ENCODE measurements at regions not wholly inside any gene's neighbourhood (a gene's known extent, or its start where the extent isn't known, plus 50 kb on each side); places are given as distances from the start of the nearest gene placed in this dataset.
"Not testable (repeated sequence)": the region's sequence is repeated elsewhere in the genome, so short reads cannot be mapped to it uniquely, and the experiment has no call there.

DNA sequence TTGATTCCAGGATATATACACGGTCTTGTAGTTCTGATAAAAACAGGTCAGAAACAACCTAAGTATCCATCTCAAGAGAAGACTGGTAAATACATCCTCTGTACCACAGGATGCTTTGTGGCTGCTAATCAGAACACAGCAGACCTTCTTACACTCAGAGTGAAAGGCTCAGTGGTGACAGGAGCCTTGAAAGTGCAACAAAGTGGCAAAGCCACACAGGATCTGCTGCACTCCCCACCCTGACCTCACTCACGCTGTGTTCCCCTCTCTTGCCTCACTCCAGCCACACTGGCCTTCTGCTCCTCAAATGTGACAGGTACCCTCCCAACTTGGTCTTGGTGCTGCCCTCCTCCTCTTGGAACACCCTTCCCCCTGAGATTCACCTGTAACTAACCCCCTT, 98.1 kb upstream of the GRIP1 start:
- no peak for DNase-seq

DNA sequence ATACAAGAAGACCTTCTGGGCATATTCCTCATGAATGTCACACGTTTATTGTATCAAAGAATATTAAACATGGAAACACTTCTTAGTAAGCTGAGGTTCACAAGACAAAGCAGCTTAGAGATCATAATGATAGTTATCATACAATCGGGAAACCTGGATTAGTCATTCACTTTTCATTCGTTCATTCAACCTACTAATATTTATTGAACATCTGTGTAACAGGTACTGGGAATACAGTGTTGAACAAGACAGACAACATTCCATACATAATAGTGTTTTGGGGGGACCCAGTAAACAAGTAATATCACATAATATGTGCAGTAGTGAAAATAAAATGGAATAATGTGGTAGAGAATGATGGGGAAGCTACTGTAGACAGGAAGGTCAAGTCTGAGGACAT, 100.6 kb upstream of the GRIP1 start:
- DNase-seq = no peak

DNA sequence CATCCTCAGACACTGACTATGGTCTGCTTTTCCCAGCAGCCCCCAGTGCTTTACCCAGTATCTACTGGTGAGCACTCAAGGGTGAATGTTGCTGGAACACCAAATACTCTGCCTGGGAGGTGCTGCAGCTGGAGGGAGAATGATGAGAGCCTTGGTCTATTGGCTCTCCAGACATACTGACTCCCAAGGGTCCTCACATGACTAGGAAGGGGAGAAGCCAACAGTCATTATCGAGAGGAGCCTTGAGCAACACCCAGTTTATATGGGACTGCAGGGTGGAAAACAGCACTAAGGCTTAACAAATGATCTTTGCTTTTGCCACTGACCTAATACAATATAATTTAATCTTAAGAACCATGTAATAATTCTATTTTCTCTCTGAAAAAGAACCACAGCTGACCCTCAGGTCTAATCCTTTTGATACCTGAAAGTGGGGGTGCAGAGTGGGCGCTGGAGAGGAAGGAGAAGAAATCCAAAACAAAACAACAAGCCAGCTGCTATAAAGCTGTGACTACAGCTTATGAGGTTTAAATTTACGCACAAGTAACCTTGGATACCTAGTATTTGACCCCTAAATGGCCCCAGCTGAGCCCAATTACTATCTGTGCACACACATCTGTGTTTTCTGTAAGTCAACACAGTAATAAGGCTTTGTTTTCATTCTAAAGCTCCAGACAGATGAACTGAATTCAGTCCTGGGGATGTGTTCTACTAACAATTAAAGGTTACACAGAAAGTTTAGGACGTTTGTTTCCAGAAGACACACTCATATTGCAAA, 107.8 kb upstream of the GRIP1 start:
- peak; percentile 40 for DNase-seq

DNA sequence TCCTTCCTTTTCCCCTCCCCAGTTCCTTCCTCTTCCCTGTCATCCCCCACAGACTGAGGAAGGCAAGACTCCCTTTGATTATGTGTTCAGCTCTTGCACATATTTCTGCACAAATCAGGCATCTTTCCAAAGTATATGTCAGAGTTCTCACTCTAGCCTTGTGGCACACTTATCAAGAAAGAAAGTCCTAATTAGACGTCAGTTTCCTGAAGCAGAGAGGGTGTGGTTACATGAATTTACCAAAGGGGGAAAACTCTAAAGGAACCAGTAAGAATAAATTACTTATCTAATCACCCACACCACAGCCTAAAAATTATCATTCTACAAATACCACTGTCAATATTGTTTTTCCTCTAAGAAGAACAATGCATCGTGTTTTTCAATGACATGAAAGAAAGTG, 120.7 kb upstream of the GRIP1 start:
- no peak for DNase-seq

DNA sequence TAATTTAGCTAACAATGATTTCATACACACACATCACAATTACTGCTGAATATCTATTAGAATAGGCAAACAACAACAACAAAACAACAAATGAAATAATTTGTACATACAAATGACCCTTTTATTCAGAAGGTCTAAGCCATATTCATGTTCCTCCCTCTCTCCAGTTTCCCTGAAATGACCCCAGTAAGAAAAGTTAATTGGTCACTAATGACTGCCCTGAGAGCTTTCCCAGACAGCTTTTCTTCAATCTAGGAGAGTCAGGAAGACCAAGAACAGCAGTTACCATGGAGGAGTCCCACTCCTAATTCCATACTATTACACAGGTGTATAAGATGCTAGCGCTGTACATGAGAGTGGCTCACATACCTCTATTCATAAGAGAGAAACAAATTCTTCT, 121.2 kb upstream of the GRIP1 start:
- no peak for DNase-seq

DNA sequence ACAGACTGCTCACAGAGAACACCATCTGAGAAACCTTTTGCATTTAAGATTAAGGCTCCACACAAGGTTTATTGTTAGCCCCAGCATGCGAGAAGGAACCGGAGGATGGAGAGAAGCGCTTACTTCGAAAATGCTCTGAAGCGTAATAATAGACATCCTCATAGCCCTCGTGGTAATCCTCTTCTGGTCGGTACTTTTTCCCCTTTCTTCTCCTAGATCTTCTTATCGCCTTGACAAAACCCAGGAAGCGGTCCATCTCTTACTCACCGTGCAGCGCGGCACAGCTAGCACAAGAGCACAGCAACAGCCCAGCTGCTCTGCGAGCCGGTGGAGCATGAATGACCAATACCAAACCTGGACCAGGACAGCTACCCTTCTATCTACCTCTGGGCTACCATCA, 125.1 kb upstream of the GRIP1 start:
- no peak for DNase-seq

DNA sequence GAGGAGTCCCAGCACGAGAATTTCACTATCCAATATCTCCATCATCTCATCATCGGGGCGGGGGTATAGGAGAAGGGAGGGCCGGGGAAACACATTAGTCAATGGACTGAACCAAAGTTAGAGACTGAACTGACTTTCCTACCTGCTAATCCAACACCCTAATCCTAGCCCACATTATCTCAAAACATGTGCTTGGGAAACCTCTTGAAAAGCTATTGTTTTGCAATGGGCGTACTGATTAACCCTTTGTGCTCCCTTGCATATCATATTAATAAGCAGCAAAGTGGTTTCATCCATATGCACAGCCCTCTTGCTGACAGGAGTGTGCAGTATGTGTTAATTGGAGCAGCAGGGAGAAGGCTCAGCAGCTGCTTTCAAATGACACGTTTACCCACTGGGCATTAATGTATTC, 125.7 kb upstream of the GRIP1 start:
- DNase-seq = peak; percentile 53

DNA sequence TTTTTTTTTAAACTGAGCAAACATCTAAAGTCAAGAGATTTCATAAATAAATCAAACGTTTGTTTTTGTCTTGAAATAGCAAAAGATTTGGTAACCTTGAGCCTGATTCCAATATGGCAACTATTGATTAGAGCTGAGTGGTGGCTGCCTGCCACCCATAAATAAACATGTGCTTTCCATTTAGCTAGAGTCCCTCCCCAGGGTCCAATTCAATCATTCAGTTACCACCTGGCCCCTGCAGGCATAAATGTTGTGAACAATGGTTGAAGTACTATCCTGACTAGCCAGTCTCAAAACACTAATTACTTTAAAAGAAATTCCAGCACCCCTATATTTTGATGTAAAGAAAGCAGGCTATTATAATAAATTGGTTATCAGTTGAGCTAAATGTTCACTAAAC, 129.7 kb upstream of the GRIP1 start:
- DNase-seq = peak; percentile 56

DNA sequence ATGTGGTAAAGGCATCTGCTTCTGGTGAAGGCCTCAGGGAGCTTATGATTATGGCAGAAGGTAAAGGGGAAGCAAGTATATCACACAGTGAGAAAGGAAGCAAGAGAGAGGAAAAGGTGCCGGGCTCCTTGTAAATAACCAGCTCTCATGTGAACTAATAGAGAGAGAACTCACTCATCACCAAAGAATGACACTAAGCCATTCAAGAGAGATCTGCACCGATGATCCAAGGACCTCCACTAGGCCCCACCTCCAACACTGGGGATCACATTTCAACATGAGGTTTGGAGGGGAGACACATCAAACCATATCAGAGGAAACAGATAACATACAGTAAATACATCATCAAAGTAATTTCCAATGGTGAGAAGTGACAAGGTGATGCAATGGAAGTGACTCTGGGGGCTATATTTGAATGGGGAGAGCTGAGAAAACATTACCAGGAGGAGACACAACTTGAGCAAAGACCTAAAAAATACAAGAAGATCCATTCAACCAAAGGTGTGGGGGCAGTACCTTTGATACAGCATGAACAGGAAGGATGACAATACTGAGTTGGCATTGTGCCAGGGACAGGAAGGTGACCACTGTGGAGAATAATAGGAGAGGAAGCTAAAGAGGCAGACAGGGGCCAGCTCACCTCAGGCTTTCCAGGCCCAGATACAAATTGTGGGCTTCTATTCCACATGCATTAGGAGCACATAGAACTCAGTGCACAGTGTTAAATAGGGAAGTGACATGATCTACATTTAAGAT, 134.4 kb upstream of the GRIP1 start:
- no peak for DNase-seq

DNA sequence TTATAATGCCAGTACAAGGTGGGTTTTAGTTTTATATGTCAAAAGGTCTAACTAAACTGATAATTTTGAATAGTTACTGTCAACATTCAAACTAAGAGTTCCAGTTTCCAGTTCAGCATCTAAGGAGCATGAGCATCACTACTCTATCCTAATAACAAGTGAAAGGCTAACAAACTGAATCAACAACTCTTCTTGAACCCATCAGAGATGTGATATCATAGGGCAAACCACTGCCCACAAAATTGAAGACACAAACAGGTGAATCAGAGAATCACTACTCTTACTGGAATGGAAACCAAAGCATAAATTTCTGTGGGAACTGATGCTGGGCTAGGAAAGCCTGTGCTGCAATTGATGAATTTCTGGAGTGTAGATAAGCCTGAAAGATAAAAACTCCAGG, 140.7 kb upstream of the GRIP1 start:
- DNase-seq = no peak

DNA sequence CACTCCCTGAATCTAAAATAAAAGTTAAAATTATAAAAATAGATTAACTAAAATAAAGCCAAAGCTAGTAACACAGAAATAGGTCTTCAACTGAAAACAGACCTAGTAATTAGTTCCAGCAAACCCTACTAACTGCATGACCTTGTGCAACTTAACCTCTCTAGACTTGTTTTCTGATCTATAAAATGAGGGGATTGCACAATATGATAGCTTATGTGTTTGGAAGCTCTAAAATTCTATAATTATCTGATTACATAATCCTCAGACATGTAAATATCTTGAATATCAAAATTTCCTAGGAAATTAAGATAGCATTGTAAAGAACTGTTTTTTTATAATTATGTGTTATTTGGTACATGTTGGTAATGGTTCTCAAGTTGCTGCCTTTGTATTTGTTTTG, 144.1 kb upstream of the GRIP1 start:
- DNase-seq = no peak

DNA sequence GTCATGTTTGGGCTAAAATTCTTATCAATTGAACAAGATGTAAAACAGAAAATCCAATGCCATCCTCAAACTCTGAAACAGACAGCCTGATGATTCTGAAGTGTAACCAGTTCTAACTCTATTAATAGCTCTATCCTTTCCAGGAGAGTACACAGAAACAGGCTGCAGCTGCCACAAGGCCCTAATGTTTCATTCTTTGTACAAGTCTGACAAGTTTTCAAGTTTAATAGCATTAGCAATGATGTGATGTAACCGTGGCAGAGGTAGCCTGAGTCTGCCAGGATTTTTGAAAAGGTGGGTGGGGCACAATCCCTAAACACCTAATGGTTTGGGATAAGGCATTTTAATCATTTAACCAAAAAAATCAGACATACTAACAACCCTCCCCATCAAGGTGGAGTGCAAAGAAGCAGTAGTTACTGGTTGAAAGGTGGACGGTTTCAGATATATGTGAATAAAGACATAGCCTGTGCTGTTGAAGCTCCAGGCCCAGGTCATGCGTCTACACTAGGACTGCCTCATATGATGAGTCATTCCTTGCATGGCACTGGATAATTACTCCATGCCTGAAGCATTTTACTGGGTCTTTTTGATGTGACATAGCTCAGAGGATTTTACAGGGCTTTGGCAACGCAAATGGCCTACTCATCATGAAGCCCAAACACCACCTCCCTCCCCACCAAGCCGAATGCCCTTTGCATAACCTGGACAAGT, 145.1 kb upstream of the GRIP1 start:
- DNase-seq = no peak

DNA sequence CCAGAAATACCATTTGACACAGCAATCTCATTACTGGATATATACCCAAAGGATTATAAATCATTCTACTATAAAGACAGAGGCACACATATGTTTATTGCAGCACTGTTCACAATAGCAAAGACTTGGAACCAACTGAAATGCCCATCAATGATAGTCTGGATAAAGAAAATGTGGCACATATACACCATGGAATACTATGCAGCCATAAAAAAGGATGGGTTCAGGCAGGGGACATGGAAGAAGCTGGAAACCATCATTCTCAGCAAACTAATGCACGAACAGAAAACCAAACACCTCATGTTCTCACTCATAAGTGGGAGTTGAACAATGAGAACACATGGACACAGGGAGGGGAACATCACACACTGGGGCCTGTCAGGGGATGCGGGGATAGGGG, 147.0 kb upstream of the GRIP1 start:
- not testable (repeated sequence) for DNase-seq

DNA sequence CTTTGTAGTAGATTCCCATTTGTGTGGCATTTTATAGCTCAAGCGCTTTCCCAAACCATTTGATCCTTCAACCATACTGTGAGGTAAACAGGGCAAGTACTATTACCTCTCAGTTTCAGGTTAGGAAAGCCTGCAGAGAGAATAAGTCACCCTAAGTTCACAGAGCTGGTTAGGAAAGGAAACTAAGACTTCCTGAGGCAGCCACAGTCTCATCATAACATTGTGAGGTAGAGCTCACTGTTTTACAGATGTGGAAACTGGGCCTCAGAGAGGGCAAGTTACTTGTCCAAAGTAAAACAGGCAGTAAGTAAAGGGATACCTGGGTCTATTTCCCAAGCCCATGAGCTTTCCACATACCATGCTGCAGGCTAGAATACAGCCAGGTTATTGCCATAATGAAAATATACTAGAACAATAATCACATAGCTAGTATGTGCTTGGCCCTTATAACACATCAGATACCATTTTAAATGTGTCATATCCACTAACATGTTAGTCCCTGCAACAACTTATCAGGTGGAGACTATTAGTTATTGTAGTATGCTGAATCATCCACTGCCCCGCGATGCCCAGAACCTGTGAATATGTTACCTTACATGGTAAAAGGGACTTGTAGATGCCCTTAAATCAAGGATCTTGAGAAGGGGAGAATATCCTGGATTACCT, 150.9 kb upstream of the GRIP1 start:
- DNase-seq = no peak

DNA sequence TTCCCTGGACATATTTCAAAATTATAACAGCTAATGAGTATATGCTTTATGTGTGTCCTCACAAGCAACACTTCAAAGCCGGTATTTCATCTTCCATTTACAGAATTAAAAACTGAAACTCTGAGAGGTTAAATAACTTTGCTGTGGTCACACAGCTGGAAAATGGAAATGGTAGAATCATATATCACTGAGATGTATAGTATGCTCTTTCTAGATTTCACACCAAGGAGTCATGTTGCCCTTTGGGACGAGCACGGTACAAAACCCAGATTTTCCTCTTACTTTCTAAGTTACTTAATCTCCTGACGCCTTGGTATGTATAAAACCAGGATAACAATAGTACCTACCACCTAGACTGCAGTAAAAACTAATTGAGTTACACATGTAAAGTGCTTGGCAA, 152.6 kb upstream of the GRIP1 start:
- no peak for DNase-seq

DNA sequence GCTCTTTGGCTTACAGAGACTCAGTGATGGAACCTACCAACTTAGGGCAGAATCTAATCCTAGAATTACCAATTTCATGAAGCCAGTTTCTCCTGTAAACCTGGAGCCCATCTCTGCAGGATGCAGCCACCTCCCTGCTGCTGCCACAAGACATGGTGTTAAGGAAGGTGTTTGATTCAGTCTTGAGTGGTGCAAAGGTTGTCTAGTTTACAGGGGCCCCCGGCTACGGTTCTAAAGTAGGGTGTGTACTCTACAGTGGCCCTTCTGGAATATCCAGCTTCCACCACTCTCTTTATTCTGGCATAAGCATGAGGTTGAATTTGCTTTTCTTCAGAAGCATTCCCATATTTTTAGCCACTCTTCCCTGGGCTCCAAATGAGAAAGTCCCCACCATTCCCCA, 154.1 kb upstream of the GRIP1 start:
- DNase-seq = no peak

DNA sequence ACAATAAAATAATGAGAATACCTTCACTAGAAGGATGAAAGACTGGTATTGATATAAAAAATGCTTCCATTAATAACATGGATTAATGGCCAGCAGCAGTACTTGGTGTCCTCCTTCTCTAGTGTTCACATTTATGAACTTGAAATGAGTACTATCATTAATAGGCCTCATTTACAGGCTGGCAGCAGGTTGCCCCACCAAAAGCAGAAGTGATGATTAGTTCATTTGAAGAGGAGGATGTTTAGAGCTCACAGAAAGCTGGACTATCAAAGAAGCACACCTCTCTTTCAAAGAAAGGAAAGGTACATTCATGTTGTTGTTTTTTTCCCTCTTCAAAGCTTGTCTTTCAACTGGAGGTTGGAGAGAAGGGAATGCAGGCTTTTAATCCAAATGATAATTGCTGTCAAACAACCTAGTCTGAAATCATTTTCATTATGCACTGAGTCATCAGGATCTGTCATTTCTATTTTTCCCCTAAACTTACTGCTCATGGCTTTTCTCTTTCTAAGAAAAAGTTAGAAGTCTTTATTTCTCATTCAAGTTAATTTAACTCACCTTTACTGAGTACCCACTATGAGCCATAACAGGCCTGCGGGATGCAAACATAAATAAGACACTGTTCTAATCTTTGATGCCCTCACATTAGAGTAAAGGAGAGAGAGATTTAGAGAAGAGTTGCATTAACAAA, 157.9 kb upstream of the GRIP1 start:
- no peak for DNase-seq

DNA sequence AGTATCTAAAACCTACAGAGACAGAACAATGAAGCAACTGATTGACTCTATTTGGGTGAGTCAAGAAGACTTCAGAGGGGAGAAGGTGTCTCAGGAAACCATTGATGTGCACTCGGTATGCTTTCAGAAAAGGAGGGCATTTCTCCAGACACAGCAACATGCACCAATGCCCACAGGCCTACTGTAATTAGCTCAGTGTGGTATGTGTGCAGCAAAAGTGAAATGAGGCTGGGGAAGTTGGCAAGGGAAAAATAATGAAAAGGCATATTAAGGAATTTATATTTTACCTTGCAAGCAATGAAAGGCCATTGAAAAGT, 158.4 kb upstream of the GRIP1 start:
- DNase-seq = no peak

DNA sequence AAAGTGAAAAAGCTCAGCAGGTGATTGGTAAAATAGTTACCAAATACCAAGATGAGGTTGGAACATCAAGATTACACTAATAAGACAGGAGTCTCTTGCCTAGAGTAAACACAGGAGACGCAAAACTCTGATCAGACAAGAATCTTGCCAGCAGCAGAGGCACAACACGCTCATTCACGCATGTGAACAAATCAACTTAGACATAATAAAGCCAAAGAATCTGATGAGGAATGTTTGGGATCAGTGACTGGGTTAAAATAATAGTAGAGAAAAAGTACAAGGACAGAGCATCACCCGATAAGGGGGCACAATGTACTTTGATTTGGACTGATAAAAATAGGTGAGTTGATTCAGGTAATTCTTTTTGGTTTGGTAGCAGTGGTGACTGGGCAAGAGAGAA, 159.5 kb upstream of the GRIP1 start:
- DNase-seq = no peak

DNA sequence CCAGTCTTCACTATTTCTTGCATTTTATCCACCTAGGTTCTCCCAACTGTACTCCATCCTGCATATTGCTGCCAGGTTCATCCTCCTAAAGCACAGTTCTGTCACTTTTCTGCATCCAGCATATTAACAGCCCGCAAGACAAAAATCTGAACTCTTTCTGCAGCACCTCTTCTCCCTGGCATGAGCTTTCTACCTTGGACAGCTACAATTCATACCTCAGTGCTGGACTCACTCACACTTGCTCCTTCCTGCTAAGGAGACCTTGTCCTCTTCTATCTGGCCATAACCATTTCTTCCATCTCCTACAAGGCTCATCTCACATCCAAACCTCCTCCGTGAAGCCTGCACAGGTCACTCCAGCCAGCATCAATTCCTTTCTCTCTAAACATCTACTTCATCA, 170.1 kb upstream of the GRIP1 start:
- no peak for DNase-seq

DNA sequence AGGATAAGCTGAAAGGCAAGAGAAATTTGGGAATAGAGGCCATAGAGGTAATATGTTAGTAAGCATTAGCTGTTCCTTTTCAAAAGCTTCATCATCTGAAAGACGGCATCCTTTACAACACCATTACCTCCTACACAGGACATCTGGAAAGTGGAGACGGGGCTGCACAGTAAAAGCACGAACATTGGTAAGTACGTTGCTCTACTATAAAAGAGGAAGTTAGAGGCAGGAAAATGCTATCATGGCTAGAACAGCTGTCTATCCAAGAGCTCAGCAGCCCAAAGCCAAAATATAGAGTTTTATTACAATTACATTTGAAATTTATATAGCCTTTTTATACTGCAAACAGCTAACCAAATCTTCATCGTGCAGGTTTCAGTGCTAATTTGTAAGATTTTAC, 172.3 kb upstream of the GRIP1 start:
- no peak for DNase-seq

DNA sequence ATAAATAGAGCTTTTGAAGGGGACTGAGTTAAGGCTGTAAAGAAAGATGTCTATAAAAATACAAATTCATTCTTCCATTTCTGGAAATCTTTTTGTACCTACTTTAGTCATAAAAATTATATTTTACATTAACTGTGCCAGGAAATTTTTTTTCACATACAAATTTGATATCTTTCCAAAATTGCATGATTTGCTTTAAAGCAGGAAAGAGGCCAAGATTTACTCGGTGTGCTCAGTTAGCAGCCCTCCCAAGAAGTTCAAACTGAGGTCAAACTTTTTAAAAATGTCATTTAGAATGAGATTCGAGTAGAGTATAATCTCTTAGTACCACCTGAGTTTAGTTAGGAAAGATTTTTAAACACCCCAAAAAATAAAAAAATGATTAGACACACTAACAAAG, 173.2 kb upstream of the GRIP1 start:
- no peak for DNase-seq

DNA sequence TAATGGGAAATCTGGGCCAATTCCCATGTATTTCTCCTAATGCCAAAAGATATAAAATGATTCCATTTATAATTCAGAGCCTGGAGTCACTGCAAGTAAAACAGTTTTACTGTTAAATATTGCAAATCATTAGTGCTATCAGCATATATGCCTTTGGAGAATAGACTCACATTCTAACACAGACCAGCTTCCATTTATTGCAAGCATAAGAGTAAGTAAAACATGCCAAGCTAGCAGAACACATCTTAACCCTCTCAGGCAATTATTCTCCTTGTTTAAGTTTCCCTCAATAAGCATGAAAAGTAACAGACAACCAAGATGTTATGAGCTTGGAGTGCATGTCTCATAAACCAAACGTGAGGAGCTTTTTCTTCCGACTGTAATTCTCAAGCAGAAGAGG, 173.9 kb upstream of the GRIP1 start:
- DNase-seq = no peak
